ENCODE measurements at regions not wholly inside any gene's neighbourhood (a gene's known extent, or its start where the extent isn't known, plus 50 kb on each side); places are given as distances from the start of the nearest gene placed in this dataset.

GRCh38 chr9:108083796-108084352, 594.3 kb upstream of the KLF4 start:
- TF ChIP-seq CTCF (IDR thresholded peaks at IDR 0.05; ENCODE audit: low read depth, low read length) (no peak), EZH2phosphoT487 (IDR thresholded peaks at IDR 0.05; ENCODE audit: low read depth) (no peak)
